Smooth muscle cell (in vitro differentiated cells): ENCODE measurements at regions not wholly inside any gene's neighbourhood (a gene's known extent, or its start where the extent isn't known, plus 50 kb on each side); places are given as distances from the start of the nearest gene placed in this dataset.

Source experiments
- DNase-seq: peaks from one replicate; lab custom pipeline; 2025; ENCODE audit not compliant: unreplicated experiment; lab: John Stamatoyannopoulos, UW
- H2AFZ ChIP-seq: fragments of 200-600 bp; sonication (generic); 2 replicates; pipeline ENCODE4 v1.6.0; 2016; ENCODE audit warnings: antibody characterized with exemption, low read depth, mild to moderate bottlenecking
- H3F3A ChIP-seq: fragments of 200-600 bp; sonication (generic); 2 replicates; pipeline ENCODE4 v1.6.0; 2017; ENCODE audit warnings: antibody characterized with exemption, low read depth
- H3K27ac ChIP-seq: fragments of 200-600 bp; sonication (generic); 2 replicates; pipeline ENCODE4 v1.5.1; 2016; ENCODE audit warnings: low read depth, mild to moderate bottlenecking
- H3K27me3 ChIP-seq: fragments of 200-600 bp; sonication (generic); 2 replicates; pipeline ENCODE4 v1.6.1; 2016; ENCODE audit warnings: low read depth, mild to moderate bottlenecking
- H3K36me3 ChIP-seq: fragments of 200-600 bp; sonication (generic); 2 replicates; pipeline ENCODE4 v1.5.1; 2016; ENCODE audit warnings: low read depth
- H3K4me1 ChIP-seq: fragments of 200-600 bp; sonication (generic); 2 replicates; pipeline ENCODE4 v1.5.1; 2016; ENCODE audit warnings: low read depth
- H3K4me2 ChIP-seq: fragments of 200-600 bp; sonication (generic); 2 replicates; pipeline ENCODE4 v1.6.0; 2016; ENCODE audit warnings: mild to moderate bottlenecking
- H3K4me3 ChIP-seq: fragments of 200-600 bp; sonication (generic); 2 replicates; pipeline ENCODE4 v1.5.1; 2016; ENCODE audit warnings: mild to moderate bottlenecking
- H3K79me2 ChIP-seq: fragments of 200-600 bp; sonication (generic); 2 replicates; pipeline ENCODE4 v1.6.0; 2016; ENCODE audit warnings: low read depth, mild to moderate bottlenecking
- H3K9ac ChIP-seq: fragments of 200-600 bp; sonication (generic); 2 replicates; pipeline ENCODE4 v1.6.0; 2016; ENCODE audit warnings: low read depth
- H3K9me3 ChIP-seq: fragments of 200-600 bp; sonication (generic); replicated peaks from 2 replicates; pipeline ENCODE4 v1.5.1; 2016; ENCODE audit warnings: low read depth
- H4K20me1 ChIP-seq: fragments of 200-600 bp; sonication (generic); 2 replicates; pipeline ENCODE4 v1.6.0; 2016; ENCODE audit warnings: low read depth
- WGBS: methylation state at CpG from one replicate; pipeline ENCODE4 v1.1.7; 2016; ENCODE audit warnings: low lambda C conversion rate; 5-methylcytosine and 5-hydroxymethylcytosine counted together
- TF ChIP-seq, protein P1 (sequence below): fragments of 200-600 bp; sonication (generic); IDR thresholded peaks from 2 replicates; pipeline ENCODE4 v1.5.1; 2017; ENCODE audit warnings: borderline replicate concordance, mild to moderate bottlenecking, antibody characterized with exemption; ENCODE audit not compliant: insufficient read depth, poor library complexity, severe bottlenecking

DNA sequence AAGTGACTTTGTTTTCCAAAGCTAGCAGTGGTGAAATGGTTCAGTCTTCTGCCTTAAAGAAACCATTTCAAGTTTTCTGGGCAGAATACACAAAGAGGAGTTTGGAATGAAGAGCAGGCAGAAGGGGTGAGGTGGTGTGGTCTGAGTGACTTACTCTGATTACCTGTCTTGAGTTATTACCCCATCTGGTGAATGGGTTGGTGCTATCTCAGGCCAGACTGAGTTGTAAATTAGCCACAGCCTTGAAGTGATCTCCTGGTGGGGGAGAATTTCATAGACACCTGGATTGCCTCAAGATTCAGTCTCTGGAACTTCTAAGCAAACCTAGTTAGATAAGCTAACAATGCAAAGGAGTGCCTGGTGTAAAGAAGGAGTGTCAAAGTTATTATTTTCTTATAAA lies 983.5 kb upstream of the NXPH2 start:
- no peak overlapping the region for H3K4me2 ChIP-seq
- TF ChIP-seq, protein P1, sequence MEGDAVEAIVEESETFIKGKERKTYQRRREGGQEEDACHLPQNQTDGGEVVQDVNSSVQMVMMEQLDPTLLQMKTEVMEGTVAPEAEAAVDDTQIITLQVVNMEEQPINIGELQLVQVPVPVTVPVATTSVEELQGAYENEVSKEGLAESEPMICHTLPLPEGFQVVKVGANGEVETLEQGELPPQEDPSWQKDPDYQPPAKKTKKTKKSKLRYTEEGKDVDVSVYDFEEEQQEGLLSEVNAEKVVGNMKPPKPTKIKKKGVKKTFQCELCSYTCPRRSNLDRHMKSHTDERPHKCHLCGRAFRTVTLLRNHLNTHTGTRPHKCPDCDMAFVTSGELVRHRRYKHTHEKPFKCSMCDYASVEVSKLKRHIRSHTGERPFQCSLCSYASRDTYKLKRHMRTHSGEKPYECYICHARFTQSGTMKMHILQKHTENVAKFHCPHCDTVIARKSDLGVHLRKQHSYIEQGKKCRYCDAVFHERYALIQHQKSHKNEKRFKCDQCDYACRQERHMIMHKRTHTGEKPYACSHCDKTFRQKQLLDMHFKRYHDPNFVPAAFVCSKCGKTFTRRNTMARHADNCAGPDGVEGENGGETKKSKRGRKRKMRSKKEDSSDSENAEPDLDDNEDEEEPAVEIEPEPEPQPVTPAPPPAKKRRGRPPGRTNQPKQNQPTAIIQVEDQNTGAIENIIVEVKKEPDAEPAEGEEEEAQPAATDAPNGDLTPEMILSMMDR, result no peak
- no peaks in the 10 kb centered on the region for H4K20me1 ChIP-seq
- no peaks in the 10 kb centered on the region for H3K36me3 ChIP-seq
- H2AFZ ChIP-seq, result no peak overlapping the region
- H3F3A ChIP-seq, result no peaks in the 10 kb centered on the region
- DNase-seq, result no peak
- no peaks in the 10 kb centered on the region for H3K9me3 ChIP-seq
- no peaks in the 10 kb centered on the region for H3K27me3 ChIP-seq
- H3K79me2 ChIP-seq, result no peaks in the 10 kb centered on the region
- H3K27ac ChIP-seq, result no peak overlapping the region
- H3K9ac ChIP-seq, result no peak overlapping the region
- no peak overlapping the region for H3K4me3 ChIP-seq
- H3K4me1 ChIP-seq, result no peaks in the 10 kb centered on the region

DNA sequence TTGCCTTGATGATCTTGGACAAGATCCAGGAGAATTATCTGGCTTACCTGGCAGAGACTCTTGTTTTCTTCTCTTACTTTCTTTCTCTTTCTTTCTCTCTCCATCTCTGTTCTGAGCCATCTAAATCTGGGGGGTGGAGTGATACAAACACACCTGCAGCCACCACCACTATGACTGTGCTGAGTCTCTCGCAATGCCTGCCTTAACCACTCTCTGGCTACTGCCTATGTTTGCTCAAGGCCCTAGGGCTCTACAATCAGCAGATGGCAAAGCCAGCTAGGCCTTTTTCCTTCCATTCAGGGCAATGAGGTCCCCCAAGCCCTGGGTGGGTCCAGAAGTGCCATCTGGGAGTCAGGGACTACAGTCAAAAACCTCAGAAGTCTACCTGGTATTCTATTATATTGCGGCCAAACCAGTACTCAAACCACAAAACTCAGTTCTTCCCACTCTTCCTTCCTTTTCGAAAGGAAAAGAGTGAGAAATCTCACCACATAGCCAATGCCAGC lies 978.9 kb upstream of the NXPH2 start:
- H3K79me2 ChIP-seq, result no peaks in the 10 kb centered on the region
- no peaks in the 10 kb centered on the region for H3K36me3 ChIP-seq

DNA sequence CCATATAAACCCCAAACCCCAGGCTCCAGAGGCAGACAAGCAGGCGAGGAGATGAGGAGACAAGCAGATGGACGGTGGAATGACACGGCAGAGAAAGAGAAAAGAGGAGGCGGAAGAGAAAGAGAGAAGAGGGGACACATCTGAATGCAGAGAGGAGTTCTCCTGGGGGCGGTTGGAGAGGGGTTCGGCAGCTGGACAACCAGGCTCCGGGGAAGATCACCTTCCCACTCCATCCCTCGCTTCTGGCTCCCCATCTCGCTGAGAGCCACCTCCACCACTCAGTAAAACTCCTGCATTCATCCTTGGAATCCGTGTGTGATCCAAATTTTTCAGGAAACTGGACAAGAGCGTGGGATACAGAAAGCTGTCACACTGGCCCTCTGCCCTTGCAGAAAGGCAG lies 966.7 kb upstream of the NXPH2 start:
- no peak overlapping the region for H3K4me2 ChIP-seq
- WGBS, result 95% methylated on average over 11 of the region's 11 CpGs
- TF ChIP-seq, protein P1, result no peak

More for the DNA sequence above, 978.9 kb upstream of the NXPH2 start:
- WGBS, result 89% methylated on average over 3 of the region's 3 CpGs
- H2AFZ ChIP-seq, result no peak overlapping the region
- H3K9me3 ChIP-seq, result peaks cover 10% of the 10 kb centered on the region
- no peaks in the 10 kb centered on the region for H3K4me1 ChIP-seq
- no peak overlapping the region for H3K4me2 ChIP-seq
- no peak for DNase-seq
- TF ChIP-seq, protein P1, result no peak
- H3K27me3 ChIP-seq, result no peaks in the 10 kb centered on the region
- H3K9ac ChIP-seq, result no peak overlapping the region
- H3F3A ChIP-seq, result no peaks in the 10 kb centered on the region
- no peak overlapping the region for H3K27ac ChIP-seq
- H3K4me3 ChIP-seq, result no peak overlapping the region
- no peaks in the 10 kb centered on the region for H4K20me1 ChIP-seq

DNA sequence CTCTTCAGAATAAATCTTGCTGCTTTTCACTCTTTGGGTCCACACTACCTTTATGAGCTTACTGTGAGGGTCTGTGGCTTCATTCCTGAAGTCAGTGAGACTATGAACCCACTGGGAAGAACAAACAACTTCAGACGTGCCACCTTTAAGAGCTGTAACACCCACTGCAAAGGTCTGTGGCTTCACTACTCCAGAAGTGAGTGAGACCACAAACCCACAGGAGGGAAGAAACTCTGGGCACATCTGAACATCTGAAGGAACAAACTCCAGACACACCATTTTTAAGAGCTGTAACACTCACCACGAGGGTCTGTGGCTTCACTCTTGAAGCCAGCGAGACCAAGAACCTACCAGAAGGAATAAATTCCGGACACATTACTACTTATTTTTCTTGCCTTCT lies 964.1 kb upstream of the NXPH2 start:
- Histone ChIP-seq H3K79me2 (no peaks in the 10 kb centered on the region), H3K27ac (no peak overlapping the region), H3K27me3 (no peaks in the 10 kb centered on the region), H3K4me2 (no peak overlapping the region), H3K4me3 (no peak overlapping the region), H4K20me1 (no peaks in the 10 kb centered on the region), H3K4me1 (no peaks in the 10 kb centered on the region), H2AFZ (no peak overlapping the region), H3K36me3 (no peaks in the 10 kb centered on the region), H3K9ac (no peak overlapping the region), H3K9me3 (no peaks in the 10 kb centered on the region), H3F3A (no peaks in the 10 kb centered on the region)
- WGBS, result 89% methylated on average over 4 of the region's 4 CpGs
- TF ChIP-seq, protein P1, result no peak
- no peak for DNase-seq

More for the DNA sequence above, 966.7 kb upstream of the NXPH2 start:
- H3K27me3 ChIP-seq, result no peaks in the 10 kb centered on the region
- no peaks in the 10 kb centered on the region for H3K9me3 ChIP-seq
- no peak overlapping the region for H3K4me3 ChIP-seq
- DNase-seq, result no peak
- H3K4me1 ChIP-seq, result no peaks in the 10 kb centered on the region
- no peak overlapping the region for H2AFZ ChIP-seq
- no peaks in the 10 kb centered on the region for H3F3A ChIP-seq
- H4K20me1 ChIP-seq, result no peaks in the 10 kb centered on the region
- H3K36me3 ChIP-seq, result no peaks in the 10 kb centered on the region
- no peak overlapping the region for H3K9ac ChIP-seq
- H3K79me2 ChIP-seq, result no peaks in the 10 kb centered on the region
- no peak overlapping the region for H3K27ac ChIP-seq
